ENCODE measurements at regions not wholly inside any gene's neighbourhood (a gene's known extent, or its start where the extent isn't known, plus 50 kb on each side); places are given as distances from the start of the nearest gene placed in this dataset.
A peak's percentile ranks its signal among the peaks of the same experiment; 100 is the strongest.
"Not testable (repeated sequence)": the region's sequence is repeated elsewhere in the genome, so short reads cannot be mapped to it uniquely, and the experiment has no call there.

DNA sequence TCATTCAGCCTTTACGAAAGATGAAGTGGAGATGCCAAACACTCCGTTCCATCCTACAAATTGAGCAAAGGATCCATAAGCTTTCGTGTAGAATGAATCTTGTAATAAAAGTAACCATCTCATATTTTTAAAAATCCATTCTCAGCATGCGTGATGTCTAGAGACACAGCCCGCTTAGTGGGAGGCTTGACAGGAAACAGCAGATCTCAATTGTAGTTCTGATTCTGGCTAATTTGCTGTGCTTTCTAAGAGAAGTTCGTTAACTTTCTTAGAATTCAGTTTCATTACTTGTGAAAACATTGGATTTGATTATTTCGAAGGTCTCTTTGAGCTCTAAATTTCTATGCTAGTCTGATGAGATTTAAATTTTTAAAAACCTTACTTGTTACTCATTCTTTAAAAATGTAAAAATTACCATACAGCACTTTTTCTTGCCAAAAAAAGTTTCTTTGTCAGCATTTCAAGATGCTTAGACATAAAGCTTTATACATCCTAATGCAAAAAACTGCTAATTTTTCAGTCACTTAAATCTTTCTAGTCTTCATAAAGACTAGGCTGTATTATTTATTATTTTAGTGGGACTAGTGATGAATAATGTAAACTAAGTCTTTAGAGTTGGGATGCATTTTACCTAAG lies 66.9 kb upstream of the NEIL3 start:
- DNase-seq, result no peak

DNA sequence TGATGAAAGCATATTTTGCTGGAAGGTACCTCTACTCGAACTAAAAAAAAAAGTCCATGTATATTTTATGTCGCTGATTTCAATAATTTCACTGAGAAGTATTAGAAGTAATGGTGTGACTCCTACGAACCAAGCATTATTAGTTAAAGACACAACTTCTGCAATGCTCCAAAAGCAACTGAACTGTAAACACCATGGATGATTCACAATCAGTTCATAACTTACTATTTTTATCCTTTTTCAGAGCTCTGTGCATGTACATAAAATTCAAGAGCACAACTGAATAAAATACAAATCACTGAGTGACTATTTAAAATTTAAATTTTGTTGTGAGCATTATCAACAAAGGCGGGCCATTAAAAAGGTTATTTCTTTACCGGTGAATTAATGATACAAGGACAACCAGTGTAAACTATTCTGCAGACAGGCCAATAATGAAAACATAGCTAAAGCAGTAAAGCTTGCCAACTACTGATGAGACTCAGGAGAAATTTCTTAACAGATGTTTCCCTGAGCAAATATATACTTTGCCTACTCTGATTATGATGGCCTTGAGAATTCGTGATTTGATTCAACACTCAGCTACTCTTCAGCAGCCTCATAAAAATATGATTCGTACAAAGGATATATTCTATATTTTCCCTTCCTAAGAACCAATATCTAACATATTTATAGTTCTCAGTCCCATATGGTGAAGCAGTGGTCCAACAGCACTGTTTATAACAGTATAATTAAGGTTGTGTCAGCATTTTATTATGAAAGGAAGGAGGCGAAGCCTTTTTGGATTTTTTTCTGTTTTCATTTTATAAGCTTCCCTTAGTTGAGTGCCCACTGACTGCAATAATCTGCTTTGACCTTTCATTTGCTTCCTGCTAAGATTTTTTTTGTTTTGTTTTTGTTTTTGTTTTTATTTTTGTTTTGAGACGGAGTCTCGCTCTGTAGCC lies 62.8 kb upstream of the NEIL3 start:
- peak; percentile 40 for DNase-seq

DNA sequence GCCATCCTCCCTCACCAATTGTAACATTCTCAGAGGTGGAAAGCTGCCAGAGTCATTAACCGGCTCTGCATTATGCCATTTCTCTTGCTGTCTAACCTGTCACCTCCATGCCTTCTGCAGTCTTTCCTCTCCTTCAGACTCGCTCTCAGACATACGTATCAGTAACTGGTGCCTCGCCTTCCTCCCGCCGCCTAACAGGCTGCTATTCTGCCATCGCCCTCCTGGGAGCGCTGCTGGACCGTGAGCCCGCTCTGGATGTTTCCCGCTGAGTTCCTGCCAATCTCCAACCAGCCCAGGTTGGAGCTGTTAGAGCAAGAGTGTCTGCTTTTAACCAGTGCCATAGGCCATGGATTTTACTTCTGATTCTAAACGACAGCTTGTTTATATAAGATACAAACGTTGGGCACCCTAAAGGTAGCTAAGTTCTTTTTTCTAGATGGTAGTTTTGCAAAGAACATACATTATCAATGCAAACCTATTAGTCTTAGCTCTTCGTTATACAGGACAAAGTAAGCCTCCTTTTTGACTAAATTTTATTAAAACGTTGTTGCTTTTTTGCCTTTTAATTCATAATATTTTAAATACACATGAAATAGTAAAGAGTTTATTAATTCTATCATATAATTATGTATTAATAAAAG lies 59.5 kb upstream of the NEIL3 start:
- peak; percentile 65 for DNase-seq

DNA sequence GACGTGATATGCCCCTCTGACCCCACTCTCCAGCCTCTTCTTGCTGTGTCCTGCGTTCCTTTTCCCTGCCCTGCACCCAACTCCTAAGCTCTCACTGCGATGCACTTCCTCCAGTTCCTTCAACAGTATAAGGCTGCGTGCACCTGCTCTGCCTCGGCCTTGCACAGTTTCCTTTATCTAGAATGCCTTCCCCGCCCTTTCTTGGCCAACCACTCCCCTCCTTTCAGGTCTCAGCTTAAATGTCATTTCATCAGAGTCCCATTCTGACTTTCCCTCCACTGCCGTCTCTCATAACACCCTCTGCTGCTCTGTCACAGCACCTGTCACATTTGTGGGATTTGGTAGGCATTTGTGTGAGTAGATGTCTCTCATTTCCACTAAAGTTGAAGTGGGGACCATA lies 58.4 kb upstream of the NEIL3 start:
- no peak for DNase-seq

DNA sequence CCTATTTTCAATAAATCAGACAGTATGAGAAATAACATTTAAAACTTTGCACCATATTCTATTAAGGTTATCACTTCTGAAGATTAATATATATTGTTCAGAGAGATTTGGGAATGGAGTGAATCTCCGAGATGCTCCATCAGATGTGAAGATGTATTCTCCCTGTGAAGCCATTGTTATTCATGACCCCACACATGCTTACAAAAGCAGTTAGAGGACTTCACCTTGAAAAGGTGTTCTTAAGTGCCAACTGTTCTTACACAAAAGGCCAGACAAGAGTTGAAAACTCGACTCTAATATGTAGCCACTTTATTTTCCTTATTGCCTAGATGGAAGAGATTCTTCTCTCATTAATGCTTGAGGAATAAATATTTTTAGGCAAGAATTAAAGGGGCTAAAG lies 54.3 kb upstream of the NEIL3 start:
- DNase-seq, result no peak

DNA sequence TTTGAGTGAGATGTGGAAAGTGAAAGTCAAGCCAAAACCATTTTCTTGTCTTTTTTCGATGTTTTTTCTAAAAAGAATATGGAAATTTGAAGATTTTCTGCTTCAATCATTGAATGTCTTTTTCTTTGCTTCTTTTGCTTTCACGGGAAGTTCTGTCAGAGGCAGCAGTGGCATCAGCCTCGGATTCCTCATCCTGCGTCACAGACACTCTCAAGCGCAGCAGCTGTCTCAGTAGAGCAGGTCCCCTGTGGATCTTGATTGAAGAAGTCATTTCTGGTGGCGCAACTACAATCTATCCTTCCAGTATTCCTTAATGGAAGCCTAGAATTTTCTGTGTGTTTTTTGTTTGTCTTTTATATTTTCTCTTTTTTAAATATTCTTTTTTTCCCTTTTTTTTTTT lies 52.7 kb upstream of the NEIL3 start:
- no peak for DNase-seq

DNA sequence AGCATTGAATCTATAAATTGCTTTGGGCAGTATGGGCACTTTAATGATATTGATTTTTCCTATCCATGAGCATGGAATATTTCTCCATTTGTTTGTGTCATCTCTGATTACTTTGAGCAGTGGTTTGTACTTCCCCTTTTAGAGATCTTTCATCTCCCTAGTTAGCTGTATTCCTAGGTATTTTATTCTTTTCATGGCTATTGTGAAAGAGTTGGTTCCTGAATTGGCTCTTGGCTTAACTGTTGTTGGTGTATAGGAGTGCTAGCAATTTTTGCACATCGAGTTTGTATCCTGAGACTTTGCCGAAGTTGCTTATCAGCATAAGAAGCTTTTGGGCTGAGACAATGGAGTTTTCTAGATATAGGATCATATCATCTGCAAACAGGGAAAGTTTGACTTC lies 50.2 kb upstream of the NEIL3 start:
- not testable (repeated sequence) for DNase-seq

All from muscle of arm (tissue), 1 donor.